ENCODE measurements at regions not wholly inside any gene's neighbourhood (a gene's known extent, or its start where the extent isn't known, plus 50 kb on each side); places are given as distances from the start of the nearest gene placed in this dataset.

- TF ChIP-seq CTCF (conservative IDR thresholded peaks at IDR 0.05; ENCODE audit: low read depth, low read length) (no peak), EZH2 (IDR thresholded peaks at IDR 0.05; ENCODE audit: low read length, unreplicated experiment) (no peak)
Measured at GRCh38 chr7:50943482-50943881, 160.8 kb upstream of the GRB10 start.

All from PC-3 (cell line).